GM06990 (cell line): ENCODE measurements at regions not wholly inside any gene's neighbourhood (a gene's known extent, or its start where the extent isn't known, plus 50 kb on each side); places are given as distances from the start of the nearest gene placed in this dataset.

Experiments used
- DNase-seq: peaks from one replicate; pipeline ENCODE4 v3.0.0-alpha.2; 2011; ENCODE audit not compliant: insufficient read length; ENCODE audit errors: extremely low read depth
- H3K27me3 ChIP-seq: replicated peaks from 2 replicates; pipeline ENCODE4 v1.6.0; 2011; ENCODE audit warnings: low read length; ENCODE audit not compliant: control insufficient read depth, insufficient read depth
- H3K36me3 ChIP-seq: 2 replicates; pipeline ENCODE4 v1.5.1; 2011; ENCODE audit warnings: low read length; ENCODE audit not compliant: control insufficient read depth, insufficient read depth
- H3K4me3 ChIP-seq: replicated peaks from 2 replicates; pipeline ENCODE4 v1.5.1; 2011; ENCODE audit warnings: low read depth, mild to moderate bottlenecking, control low read depth, low read length
- TF ChIP-seq, protein P1 (sequence below): IDR thresholded peaks from 2 replicates; pipeline ENCODE4 v1.5.1; 2011; ENCODE audit warnings: low read length, control low read depth, mild to moderate bottlenecking, inconsistent platforms; ENCODE audit not compliant: insufficient read depth, poor library complexity, severe bottlenecking

DNA sequence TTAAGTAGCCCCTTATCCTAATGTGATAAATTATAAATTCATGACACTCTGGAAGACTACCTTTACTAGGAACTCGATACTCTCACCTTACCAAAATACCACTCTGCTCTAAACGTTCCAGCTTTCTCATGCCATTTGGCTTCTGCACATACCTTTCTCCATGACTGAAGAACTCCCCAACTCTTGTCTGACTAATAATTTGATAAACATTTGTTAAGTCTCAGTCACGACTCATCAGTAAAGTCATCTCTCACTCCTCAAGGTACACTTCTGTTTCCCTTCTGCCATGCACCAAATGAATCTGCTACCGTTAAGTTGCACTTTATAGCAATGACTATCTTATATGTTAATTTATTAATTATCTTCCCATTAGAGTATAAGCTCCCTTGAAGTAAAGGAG lies 498.3 kb upstream of the NOVA1 start:
- Histone ChIP-seq H3K4me3 (no peak overlapping the region), H3K36me3 (no peaks in the 10 kb centered on the region), H3K27me3 (no peaks in the 10 kb centered on the region)
- TF ChIP-seq, protein P1, sequence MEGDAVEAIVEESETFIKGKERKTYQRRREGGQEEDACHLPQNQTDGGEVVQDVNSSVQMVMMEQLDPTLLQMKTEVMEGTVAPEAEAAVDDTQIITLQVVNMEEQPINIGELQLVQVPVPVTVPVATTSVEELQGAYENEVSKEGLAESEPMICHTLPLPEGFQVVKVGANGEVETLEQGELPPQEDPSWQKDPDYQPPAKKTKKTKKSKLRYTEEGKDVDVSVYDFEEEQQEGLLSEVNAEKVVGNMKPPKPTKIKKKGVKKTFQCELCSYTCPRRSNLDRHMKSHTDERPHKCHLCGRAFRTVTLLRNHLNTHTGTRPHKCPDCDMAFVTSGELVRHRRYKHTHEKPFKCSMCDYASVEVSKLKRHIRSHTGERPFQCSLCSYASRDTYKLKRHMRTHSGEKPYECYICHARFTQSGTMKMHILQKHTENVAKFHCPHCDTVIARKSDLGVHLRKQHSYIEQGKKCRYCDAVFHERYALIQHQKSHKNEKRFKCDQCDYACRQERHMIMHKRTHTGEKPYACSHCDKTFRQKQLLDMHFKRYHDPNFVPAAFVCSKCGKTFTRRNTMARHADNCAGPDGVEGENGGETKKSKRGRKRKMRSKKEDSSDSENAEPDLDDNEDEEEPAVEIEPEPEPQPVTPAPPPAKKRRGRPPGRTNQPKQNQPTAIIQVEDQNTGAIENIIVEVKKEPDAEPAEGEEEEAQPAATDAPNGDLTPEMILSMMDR: no peak
- DNase-seq: no peak

GRCh38 chr14:27098451-27098850 lies 500.6 kb upstream of the NOVA1 start:
- DNase-seq: no peak
- Histone ChIP-seq H3K4me3 (no peak overlapping the region), H3K36me3 (no peaks in the 10 kb centered on the region), H3K27me3 (no peaks in the 10 kb centered on the region)
- TF ChIP-seq, protein P1: no peak

GRCh38 chr14:27114180-27114579 lies 516.3 kb upstream of the NOVA1 start:
- TF ChIP-seq, protein P1: no peak
- no peak overlapping the region for H3K4me3 ChIP-seq
- H3K27me3 ChIP-seq: no peaks in the 10 kb centered on the region
- H3K36me3 ChIP-seq: no peaks in the 10 kb centered on the region
- DNase-seq: no peak

GRCh38 chr14:27123162-27123561 lies 525.3 kb upstream of the NOVA1 start:
- H3K36me3 ChIP-seq: no peaks in the 10 kb centered on the region
- TF ChIP-seq, protein P1: no peak
- no peak overlapping the region for H3K4me3 ChIP-seq
- DNase-seq: no peak
- no peaks in the 10 kb centered on the region for H3K27me3 ChIP-seq

GRCh38 chr14:27127838-27128237 lies 530.0 kb upstream of the NOVA1 start:
- no peaks in the 10 kb centered on the region for H3K36me3 ChIP-seq
- TF ChIP-seq, protein P1: no peak
- no peak for DNase-seq
- H3K4me3 ChIP-seq: no peak overlapping the region
- no peaks in the 10 kb centered on the region for H3K27me3 ChIP-seq

DNA sequence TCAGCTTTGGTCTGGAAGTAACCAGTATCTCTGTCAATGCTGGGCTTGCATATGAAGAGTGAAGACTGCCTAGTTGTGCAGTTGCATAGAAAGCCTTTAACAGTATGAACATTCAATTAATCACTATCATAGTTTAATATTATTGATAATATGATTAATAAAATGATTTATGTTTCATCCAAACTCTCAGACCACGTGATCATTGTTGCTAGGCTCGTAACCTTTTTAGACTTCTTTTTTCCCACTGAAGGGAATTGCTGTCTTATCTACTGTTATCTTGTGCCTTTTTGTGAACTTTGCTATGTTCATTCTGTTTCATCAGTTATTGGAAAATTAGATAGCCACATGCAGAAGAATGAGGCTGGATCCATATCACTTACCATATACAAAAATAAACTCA lies 536.4 kb upstream of the NOVA1 start:
- no peak for DNase-seq
- H3K4me3 ChIP-seq: no peak overlapping the region
- TF ChIP-seq, protein P1: no peak
- no peaks in the 10 kb centered on the region for H3K27me3 ChIP-seq
- no peaks in the 10 kb centered on the region for H3K36me3 ChIP-seq
